Fibroblast of lung (primary cell): ENCODE measurements at regions not wholly inside any gene's neighbourhood (a gene's known extent, or its start where the extent isn't known, plus 50 kb on each side); places are given as distances from the start of the nearest gene placed in this dataset.

Experiments used
- CTCF ChIP-seq, 2 donors: IDR thresholded peaks in 1 of 2; conservative IDR thresholded peaks in 1 of 2; 1 replicate in 1 of 2; 2 replicates in 1 of 2; pipeline ENCODE4 v1.5.1; 2011 to 2012; ENCODE audit warnings: low read length in 2 of 2, control low read depth in 1 of 2, inconsistent platforms in 1 of 2, low read depth in 1 of 2, mild to moderate bottlenecking in 1 of 2
- EZH2 ChIP-seq: IDR thresholded peaks from 2 replicates; pipeline ENCODE4 v1.5.1; 2012; ENCODE audit warnings: low read length, control low read depth, mild to moderate bottlenecking; ENCODE audit errors: missing control alignments

GRCh38 chr3:103271575-103271974 is 836.8 kb downstream of the ZPLD1 start:
- TF ChIP-seq CTCF (conservative IDR thresholded peaks at IDR 0.05 in 1 of 2, IDR thresholded peaks at IDR 0.05 in 1 of 2; ENCODE audit: low read depth in 1 of 2, low read length in 2 of 2) (no peak), EZH2 (no peak)
